ENCODE measurements at regions not wholly inside any gene's neighbourhood (a gene's known extent, or its start where the extent isn't known, plus 50 kb on each side); places are given as distances from the start of the nearest gene placed in this dataset.

DNA sequence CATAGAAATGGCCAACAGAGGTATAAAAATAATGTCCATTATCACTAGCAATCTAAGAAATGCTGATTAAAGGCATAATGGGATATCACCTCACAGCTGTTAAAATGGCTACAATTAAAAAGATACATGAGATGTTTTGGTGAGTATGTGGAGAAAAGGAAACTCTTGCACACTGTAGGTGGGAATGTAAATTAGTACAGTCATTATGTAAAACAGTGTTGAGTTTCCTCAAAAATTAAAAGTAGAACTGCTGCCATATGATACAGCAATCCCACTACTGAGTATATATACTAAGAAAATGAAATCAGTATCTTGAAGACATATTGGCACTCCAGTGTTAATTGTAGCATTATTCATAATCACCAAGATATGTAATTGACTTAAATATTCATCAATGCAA, 982.2 kb upstream of the EPHA6 start:
- no peaks in the 10 kb centered on the region for H4K20me1 ChIP-seq (replicated peaks; ENCODE audit: control insufficient read depth, insufficient read depth, low read length)
- no peaks in the 10 kb centered on the region for H3K4me1 ChIP-seq (replicated peaks in 1 of 2; ENCODE audit: control insufficient read depth in 2 of 2, insufficient read depth in 2 of 2, low read length in 2 of 2)
- DNase-seq (ENCODE audit: extremely low read depth in 1 of 4, low spot score in 3 of 4): no peak
- no TSS peak for BruUV-seq (replicated peaks)
- H3K27ac ChIP-seq (ENCODE audit: extremely low read depth, low read depth, low read length): no peak overlapping the region
- in situ Hi-C loops (cut with MboI): no loop called here
- ATAC-seq: no peak
- H3K36me3 ChIP-seq (ENCODE audit: control insufficient read depth, insufficient read depth, low read length): no peaks in the 10 kb centered on the region
- H3K79me2 ChIP-seq (ENCODE audit: control insufficient read depth, insufficient read depth, low read length): no peaks in the 10 kb centered on the region
- no peak for FAIRE-seq
- no peaks in the 10 kb centered on the region for H3K9me1 ChIP-seq (ENCODE audit: control insufficient read depth, insufficient read depth, low read length)
- ChIA-PET POLR2A (no interaction called here), CTCF (ENCODE audit: low intra/inter-chr PET ratio) (no interaction called here)
- intact Hi-C loops (cut with micrococcal nuclease): no loop called here
- no peaks in the 10 kb centered on the region for H3K27me3 ChIP-seq (ENCODE audit: control insufficient read depth in 2 of 2, insufficient read depth in 2 of 2, low read length in 2 of 2)
- no peak overlapping the region for H3K4me2 ChIP-seq (ENCODE audit: insufficient read depth, low read length)
- no peak overlapping the region for H2AFZ ChIP-seq (ENCODE audit: low read depth, low read length)
- no peak overlapping the region for H3K4me3 ChIP-seq
- no peak overlapping the region for H3K9ac ChIP-seq (ENCODE audit: insufficient read depth in 1 of 2, low read depth in 2 of 2, low read length in 2 of 2)
- no peak for TF ChIP-seq HNRNPUL1 (IDR thresholded peaks at IDR 0.05; ENCODE audit: low read length)
- TF ChIP-seq, protein P1, sequence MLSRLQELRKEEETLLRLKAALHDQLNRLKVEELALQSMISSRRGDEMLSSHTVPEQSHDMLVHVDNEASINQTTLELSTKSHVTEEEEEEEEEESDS (CRISPR knock-in tag; IDR thresholded peaks at IDR 0.05): no peak
- TF ChIP-seq HLTF (IDR thresholded peaks at IDR 0.05): no peak
- TF ChIP-seq ELF1 (tag; IDR thresholded peaks at IDR 0.05): no peak
- no peak for TF ChIP-seq JUND (IDR thresholded peaks at IDR 0.05; ENCODE audit: borderline replicate concordance, low read depth, low read length)
- TF ChIP-seq JUND (tag; IDR thresholded peaks at IDR 0.05; ENCODE audit: borderline replicate concordance, low read depth, low read length): no peak
- TF ChIP-seq TEAD2 (tag; IDR thresholded peaks at IDR 0.05): no peak
- TF ChIP-seq BRF2 (IDR thresholded peaks at IDR 0.05; ENCODE audit: borderline replicate concordance, insufficient read depth, insufficient read length): no peak
- TF ChIP-seq RBM22 (IDR thresholded peaks at IDR 0.05; ENCODE audit: low read depth, low read length, poor library complexity, severe bottlenecking): no peak
- TF ChIP-seq YBX1 (IDR thresholded peaks at IDR 0.05): no peak
- no peak for TF ChIP-seq EWSR1 (IDR thresholded peaks at IDR 0.05; ENCODE audit: borderline replicate concordance, low read depth, partially characterized antibody)
- TF ChIP-seq, protein P2, sequence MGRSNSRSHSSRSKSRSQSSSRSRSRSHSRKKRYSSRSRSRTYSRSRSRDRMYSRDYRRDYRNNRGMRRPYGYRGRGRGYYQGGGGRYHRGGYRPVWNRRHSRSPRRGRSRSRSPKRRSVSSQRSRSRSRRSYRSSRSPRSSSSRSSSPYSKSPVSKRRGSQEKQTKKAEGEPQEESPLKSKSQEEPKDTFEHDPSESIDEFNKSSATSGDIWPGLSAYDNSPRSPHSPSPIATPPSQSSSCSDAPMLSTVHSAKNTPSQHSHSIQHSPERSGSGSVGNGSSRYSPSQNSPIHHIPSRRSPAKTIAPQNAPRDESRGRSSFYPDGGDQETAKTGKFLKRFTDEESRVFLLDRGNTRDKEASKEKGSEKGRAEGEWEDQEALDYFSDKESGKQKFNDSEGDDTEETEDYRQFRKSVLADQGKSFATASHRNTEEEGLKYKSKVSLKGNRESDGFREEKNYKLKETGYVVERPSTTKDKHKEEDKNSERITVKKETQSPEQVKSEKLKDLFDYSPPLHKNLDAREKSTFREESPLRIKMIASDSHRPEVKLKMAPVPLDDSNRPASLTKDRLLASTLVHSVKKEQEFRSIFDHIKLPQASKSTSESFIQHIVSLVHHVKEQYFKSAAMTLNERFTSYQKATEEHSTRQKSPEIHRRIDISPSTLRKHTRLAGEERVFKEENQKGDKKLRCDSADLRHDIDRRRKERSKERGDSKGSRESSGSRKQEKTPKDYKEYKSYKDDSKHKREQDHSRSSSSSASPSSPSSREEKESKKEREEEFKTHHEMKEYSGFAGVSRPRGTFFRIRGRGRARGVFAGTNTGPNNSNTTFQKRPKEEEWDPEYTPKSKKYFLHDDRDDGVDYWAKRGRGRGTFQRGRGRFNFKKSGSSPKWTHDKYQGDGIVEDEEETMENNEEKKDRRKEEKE (IDR thresholded peaks at IDR 0.05; ENCODE audit: borderline replicate concordance in 1 of 2, control insufficient read depth in 1 of 2, low read depth in 2 of 2, low read length in 1 of 2): no peak
- no peak for TF ChIP-seq ZKSCAN8 (CRISPR knock-in tag; IDR thresholded peaks at IDR 0.05)
- TF ChIP-seq ZNF140 (CRISPR knock-in tag; IDR thresholded peaks at IDR 0.05): no peak
- no peak for TF ChIP-seq CGGBP1 (CRISPR knock-in tag; IDR thresholded peaks at IDR 0.05)
- no peaks in the 10 kb centered on the region for H3K9me3 ChIP-seq (replicated peaks; ENCODE audit: control insufficient read depth, insufficient read depth, low read depth, low read length)

Data from K562 (cell line).